Liver (tissue), 8 donors: ENCODE measurements at regions not wholly inside any gene's neighbourhood (a gene's known extent, or its start where the extent isn't known, plus 50 kb on each side); places are given as distances from the start of the nearest gene placed in this dataset.

Experiments used
- DNase-seq: peaks from one replicate; pipeline ENCODE4 v3.0.0-alpha.2; 2017; ENCODE audit warnings: low spot score
- H3K27ac ChIP-seq, 2 donors: one replicate each; pipeline ENCODE4 v1.7.0; 2013; ENCODE audit warnings: inconsistent platforms in 2 of 2, low read length in 2 of 2, control low read depth in 1 of 2, low read depth in 1 of 2, mild to moderate bottlenecking in 1 of 2
- H3K27me3 ChIP-seq, 4 donors: one replicate each; pipeline versions ENCODE4 v1.6.1 to v1.7.0; 2013; ENCODE audit warnings: low read length in 3 of 4, inconsistent platforms in 1 of 4, mild to moderate bottlenecking in 1 of 4, moderate library complexity in 1 of 4; ENCODE audit not compliant: control insufficient read depth in 4 of 4, insufficient read depth in 4 of 4
- H3K36me3 ChIP-seq, 4 donors: one replicate each; pipeline versions ENCODE4 v1.6.1 to v1.7.0; 2013; ENCODE audit warnings: low read length in 3 of 4, mild to moderate bottlenecking in 3 of 4, low read depth in 1 of 4, moderate library complexity in 1 of 4; ENCODE audit not compliant: control insufficient read depth in 4 of 4, insufficient read depth in 3 of 4
- H3K4me1 ChIP-seq, 4 donors: one replicate each; pipeline versions ENCODE4 v1.6.1 to v1.7.0; 2013; ENCODE audit warnings: low read length in 3 of 4, mild to moderate bottlenecking in 3 of 4, moderate library complexity in 1 of 4; ENCODE audit not compliant: control insufficient read depth in 4 of 4, insufficient read depth in 4 of 4
- H3K4me3 ChIP-seq, 3 donors: one replicate each; pipeline versions ENCODE4 v1.6.1 to v1.7.0; 2013; ENCODE audit warnings: low read length in 3 of 3, control low read depth in 1 of 3, low read depth in 1 of 3, mild to moderate bottlenecking in 1 of 3
- H3K9ac ChIP-seq, 2 donors: one replicate each; pipeline ENCODE4 v1.7.0; 2013; ENCODE audit warnings: low read length in 2 of 2, mild to moderate bottlenecking in 2 of 2, moderate library complexity in 2 of 2, control low read depth in 1 of 2, low read depth in 1 of 2
- H3K9me3 ChIP-seq, 4 donors: one replicate each; pipeline versions ENCODE4 v1.6.1 to v1.7.0; 2013; ENCODE audit warnings: low read length in 3 of 4; ENCODE audit not compliant: control insufficient read depth in 4 of 4
- EGR1 ChIP-seq, 2 donors: IDR thresholded peaks; 2 replicates each; pipeline ENCODE4 v1.6.1; 2016 to 2018; ENCODE audit warnings: antibody characterized with exemption in 2 of 2, low read depth in 2 of 2
- FOXA2 ChIP-seq: IDR thresholded peaks from 2 replicates; pipeline ENCODE4 v1.6.1; 2016; ENCODE audit warnings: antibody characterized with exemption
- HNF4G ChIP-seq: IDR thresholded peaks from 2 replicates; pipeline ENCODE4 v1.6.1; 2016; ENCODE audit warnings: antibody characterized with exemption
- NR2F2 ChIP-seq: IDR thresholded peaks from 2 replicates; pipeline ENCODE4 v1.6.1; 2016; ENCODE audit warnings: antibody characterized with exemption
- RAD21 ChIP-seq, 2 donors: IDR thresholded peaks; 2 replicates each; pipeline ENCODE4 v1.6.1; 2016; ENCODE audit warnings: antibody characterized with exemption in 2 of 2, mild to moderate bottlenecking in 2 of 2
- RXRA ChIP-seq, 2 donors: IDR thresholded peaks; 2 replicates each; pipeline ENCODE4 v1.6.1; 2017 to 2018; ENCODE audit warnings: antibody characterized with exemption in 2 of 2, mild to moderate bottlenecking in 1 of 2
- SP1 ChIP-seq: IDR thresholded peaks from 2 replicates; pipeline ENCODE4 v1.6.1; 2018; ENCODE audit warnings: antibody characterized with exemption, mild to moderate bottlenecking
- TAF1 ChIP-seq: conservative IDR thresholded peaks from 2 replicates; pipeline ENCODE4 v1.6.1; 2016; ENCODE audit warnings: antibody characterized with exemption, mild to moderate bottlenecking
- YY1 ChIP-seq: IDR thresholded peaks from 2 replicates; pipeline ENCODE4 v1.6.1; 2016; ENCODE audit warnings: antibody characterized with exemption, mild to moderate bottlenecking
- WGBS: extraction: QIAGEN DNeasy Blood & Tissue Kit; methylation state at CpG from one replicate; pipeline ENCODE4 v1.1.7; 2013; 5-methylcytosine and 5-hydroxymethylcytosine counted together
- TF ChIP-seq, protein P1 (sequence below): IDR thresholded peaks from 2 replicates; pipeline ENCODE4 v1.6.1; 2016; ENCODE audit warnings: antibody characterized with exemption
- TF ChIP-seq, protein P2 (sequence below): IDR thresholded peaks from 2 replicates; pipeline ENCODE4 v1.6.1; 2016; ENCODE audit warnings: antibody characterized with exemption
- TF ChIP-seq, protein P3 (sequence below): IDR thresholded peaks from 2 replicates; pipeline ENCODE4 v1.6.1; 2016; ENCODE audit warnings: antibody characterized with exemption, mild to moderate bottlenecking
- TF ChIP-seq, protein P4 (sequence below): fragments of 150-350 bp; IDR thresholded peaks from 2 replicates; pipeline ENCODE4 v1.5.1; 2017; ENCODE audit warnings: improper control_type of control experiment, low read depth, low read length; ENCODE audit not compliant: missing input control
- donor health status: healthy.
- donor health status: healthy.
- donor health status: healthy.
- donor health status: healthy.
- donor health status: healthy.

DNA sequence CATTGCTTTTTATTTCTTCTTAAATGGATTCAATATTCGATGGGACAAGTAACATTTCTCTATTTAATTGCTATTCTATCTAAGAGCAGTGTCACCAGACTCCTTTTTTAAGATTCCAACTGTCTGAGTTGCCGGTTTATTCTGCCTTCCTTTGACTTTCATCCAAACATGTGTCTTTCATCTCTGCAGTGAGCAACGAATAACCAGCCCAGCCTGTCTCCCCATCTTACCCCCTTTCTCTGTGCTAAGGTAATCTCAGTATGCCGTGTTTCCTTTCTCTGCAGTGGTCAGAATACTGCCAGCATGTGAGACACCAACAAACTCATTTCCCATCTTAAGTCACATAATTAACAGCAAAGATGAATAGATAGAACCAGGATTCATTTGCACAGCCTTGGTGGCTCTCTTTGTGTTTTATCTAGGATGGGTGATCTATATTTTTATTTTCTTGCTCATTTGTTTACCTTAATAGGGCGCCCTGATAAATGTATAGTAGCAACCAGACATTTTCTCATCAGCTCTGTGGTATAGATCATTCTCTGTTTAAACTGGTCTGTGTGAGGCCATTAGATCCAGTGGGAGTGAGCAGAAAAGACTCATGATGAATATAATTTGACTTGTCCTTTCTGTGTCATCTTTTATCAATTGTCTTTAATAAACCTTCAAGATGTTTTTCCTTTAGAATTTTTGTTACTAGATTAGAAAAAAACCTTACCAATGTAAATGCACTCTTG, 394.8 kb upstream of the IGFBP7 start:
- Histone ChIP-seq H3K4me3 (no peak overlapping the region), H3K9ac (no peak overlapping the region), H3K9me3 (no peaks in the 10 kb centered on the region), H3K27me3 (peaks cover 0 to 2% (median 0%) of the 10 kb centered on the region in 4 donors), H3K27ac (no peak overlapping the region), H3K4me1 (no peaks in the 10 kb centered on the region), H3K36me3 (no peaks in the 10 kb centered on the region)
- TF ChIP-seq RAD21 (IDR thresholded peaks at IDR 0.05) (no peak), SP1 (no peak), HNF4G (no peak), NR2F2 (no peak)
- TF ChIP-seq, protein P1, sequence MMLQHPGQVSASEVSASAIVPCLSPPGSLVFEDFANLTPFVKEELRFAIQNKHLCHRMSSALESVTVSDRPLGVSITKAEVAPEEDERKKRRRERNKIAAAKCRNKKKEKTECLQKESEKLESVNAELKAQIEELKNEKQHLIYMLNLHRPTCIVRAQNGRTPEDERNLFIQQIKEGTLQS = no peak
- DNase-seq = no peak
- 46% methylated on average over 5 of the region's 5 CpGs for WGBS

DNA sequence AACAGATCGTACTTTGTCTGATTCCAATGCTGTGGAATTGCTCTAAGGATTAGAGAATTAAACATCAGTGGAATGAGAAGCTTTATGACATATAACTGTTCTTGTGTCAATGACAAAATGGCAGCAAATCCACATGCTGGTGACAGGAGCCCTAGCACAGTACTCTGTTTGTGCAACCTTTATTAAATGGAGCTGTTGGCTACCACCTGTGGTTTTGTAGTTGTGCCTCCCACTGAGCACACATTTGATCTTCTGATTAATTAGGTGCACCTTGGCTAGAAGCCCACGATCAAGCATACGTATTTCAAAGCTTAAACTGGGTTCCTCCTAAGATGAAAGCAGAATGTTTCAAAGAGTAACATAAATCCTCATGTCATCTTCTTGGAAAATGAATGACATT, 394.0 kb upstream of the IGFBP7 start:
- no peak for TF ChIP-seq YY1
- TF ChIP-seq, protein P2, sequence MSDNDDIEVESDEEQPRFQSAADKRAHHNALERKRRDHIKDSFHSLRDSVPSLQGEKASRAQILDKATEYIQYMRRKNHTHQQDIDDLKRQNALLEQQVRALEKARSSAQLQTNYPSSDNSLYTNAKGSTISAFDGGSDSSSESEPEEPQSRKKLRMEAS = no peak
- TF ChIP-seq, protein P3, sequence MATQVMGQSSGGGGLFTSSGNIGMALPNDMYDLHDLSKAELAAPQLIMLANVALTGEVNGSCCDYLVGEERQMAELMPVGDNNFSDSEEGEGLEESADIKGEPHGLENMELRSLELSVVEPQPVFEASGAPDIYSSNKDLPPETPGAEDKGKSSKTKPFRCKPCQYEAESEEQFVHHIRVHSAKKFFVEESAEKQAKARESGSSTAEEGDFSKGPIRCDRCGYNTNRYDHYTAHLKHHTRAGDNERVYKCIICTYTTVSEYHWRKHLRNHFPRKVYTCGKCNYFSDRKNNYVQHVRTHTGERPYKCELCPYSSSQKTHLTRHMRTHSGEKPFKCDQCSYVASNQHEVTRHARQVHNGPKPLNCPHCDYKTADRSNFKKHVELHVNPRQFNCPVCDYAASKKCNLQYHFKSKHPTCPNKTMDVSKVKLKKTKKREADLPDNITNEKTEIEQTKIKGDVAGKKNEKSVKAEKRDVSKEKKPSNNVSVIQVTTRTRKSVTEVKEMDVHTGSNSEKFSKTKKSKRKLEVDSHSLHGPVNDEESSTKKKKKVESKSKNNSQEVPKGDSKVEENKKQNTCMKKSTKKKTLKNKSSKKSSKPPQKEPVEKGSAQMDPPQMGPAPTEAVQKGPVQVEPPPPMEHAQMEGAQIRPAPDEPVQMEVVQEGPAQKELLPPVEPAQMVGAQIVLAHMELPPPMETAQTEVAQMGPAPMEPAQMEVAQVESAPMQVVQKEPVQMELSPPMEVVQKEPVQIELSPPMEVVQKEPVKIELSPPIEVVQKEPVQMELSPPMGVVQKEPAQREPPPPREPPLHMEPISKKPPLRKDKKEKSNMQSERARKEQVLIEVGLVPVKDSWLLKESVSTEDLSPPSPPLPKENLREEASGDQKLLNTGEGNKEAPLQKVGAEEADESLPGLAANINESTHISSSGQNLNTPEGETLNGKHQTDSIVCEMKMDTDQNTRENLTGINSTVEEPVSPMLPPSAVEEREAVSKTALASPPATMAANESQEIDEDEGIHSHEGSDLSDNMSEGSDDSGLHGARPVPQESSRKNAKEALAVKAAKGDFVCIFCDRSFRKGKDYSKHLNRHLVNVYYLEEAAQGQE = no peak
- no peak for TF ChIP-seq EGR1 (IDR thresholded peaks at IDR 0.05; ENCODE audit: low read depth in 2 of 2)
- TF ChIP-seq TAF1 = no peak
- TF ChIP-seq, protein P4, sequence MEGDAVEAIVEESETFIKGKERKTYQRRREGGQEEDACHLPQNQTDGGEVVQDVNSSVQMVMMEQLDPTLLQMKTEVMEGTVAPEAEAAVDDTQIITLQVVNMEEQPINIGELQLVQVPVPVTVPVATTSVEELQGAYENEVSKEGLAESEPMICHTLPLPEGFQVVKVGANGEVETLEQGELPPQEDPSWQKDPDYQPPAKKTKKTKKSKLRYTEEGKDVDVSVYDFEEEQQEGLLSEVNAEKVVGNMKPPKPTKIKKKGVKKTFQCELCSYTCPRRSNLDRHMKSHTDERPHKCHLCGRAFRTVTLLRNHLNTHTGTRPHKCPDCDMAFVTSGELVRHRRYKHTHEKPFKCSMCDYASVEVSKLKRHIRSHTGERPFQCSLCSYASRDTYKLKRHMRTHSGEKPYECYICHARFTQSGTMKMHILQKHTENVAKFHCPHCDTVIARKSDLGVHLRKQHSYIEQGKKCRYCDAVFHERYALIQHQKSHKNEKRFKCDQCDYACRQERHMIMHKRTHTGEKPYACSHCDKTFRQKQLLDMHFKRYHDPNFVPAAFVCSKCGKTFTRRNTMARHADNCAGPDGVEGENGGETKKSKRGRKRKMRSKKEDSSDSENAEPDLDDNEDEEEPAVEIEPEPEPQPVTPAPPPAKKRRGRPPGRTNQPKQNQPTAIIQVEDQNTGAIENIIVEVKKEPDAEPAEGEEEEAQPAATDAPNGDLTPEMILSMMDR = no peak
- TF ChIP-seq SP1 = no peak
- no peak for TF ChIP-seq RAD21 (IDR thresholded peaks at IDR 0.05)
- TF ChIP-seq HNF4G = no peak
- no peak for TF ChIP-seq NR2F2
- TF ChIP-seq FOXA2 = no peak
- Histone ChIP-seq H3K36me3 (no peaks in the 10 kb centered on the region), H3K27ac (no peak overlapping the region), H3K27me3 (peaks cover 0 to 2% (median 0%) of the 10 kb centered on the region in 4 donors), H3K4me3 (no peak overlapping the region), H3K9ac (no peak overlapping the region), H3K4me1 (no peaks in the 10 kb centered on the region), H3K9me3 (no peaks in the 10 kb centered on the region)
- DNase-seq = no peak
- 65% methylated on average over 3 of the region's 3 CpGs for WGBS

DNA sequence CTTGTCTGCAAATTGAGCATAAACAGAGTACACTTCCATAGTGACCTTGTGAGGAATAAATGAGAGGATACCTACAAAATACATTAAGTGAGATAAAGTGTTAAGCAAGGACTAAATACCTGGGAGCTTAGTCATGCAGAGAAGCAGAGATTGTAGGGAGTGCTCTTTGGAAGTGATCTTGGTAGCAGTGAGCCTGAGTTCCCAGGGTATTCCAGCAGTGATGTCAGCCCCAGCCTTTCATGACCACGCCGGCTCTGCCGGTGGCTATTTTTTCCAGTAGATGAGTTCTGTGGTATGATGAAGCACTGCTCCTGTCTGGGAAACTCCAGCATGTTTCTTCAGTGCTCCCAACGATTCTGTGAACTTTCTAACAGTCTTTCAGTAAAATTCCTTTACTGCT, 391.5 kb upstream of the IGFBP7 start:
- H3K4me1 ChIP-seq = no peaks in the 10 kb centered on the region
- no peaks in the 10 kb centered on the region for H3K9me3 ChIP-seq
- no peaks in the 10 kb centered on the region for H3K36me3 ChIP-seq
- peaks cover 0 to 5% (median 0%) of the 10 kb centered on the region in 4 donors for H3K27me3 ChIP-seq
- H3K4me3 ChIP-seq = no peak overlapping the region
- no peak overlapping the region for H3K9ac ChIP-seq
- no peak overlapping the region for H3K27ac ChIP-seq
- 67% methylated on average over 4 of the region's 4 CpGs for WGBS
- no peak for DNase-seq
- TF ChIP-seq, protein P2 = no peak
- TF ChIP-seq, protein P3 = no peak
- TF ChIP-seq TAF1 (no peak), FOXA2 (no peak), RXRA (IDR thresholded peaks at IDR 0.05) (no peak), EGR1 (IDR thresholded peaks at IDR 0.05; ENCODE audit: low read depth in 2 of 2) (no peak)
- TF ChIP-seq, protein P4 = no peak
